GM12891 (cell line): ENCODE measurements at regions not wholly inside any gene's neighbourhood (a gene's known extent, or its start where the extent isn't known, plus 50 kb on each side); places are given as distances from the start of the nearest gene placed in this dataset.

Experiments
- DNase-seq: peaks from one replicate; pipeline ENCODE4 v3.0.0; 2011; ENCODE audit warnings: low spot score; ENCODE audit not compliant: insufficient read length
- FAIRE-seq: peaks from 2 replicates; lab custom pipeline; 2011; peaks lifted over from hg19 to GRCh38; lab: Jason Lieb, UNC
- PAX5 ChIP-seq: IDR thresholded peaks from 2 replicates; pipeline ENCODE4 v1.6.1; 2011; ENCODE audit warnings: low read length, moderate library complexity, mild to moderate bottlenecking; ENCODE audit not compliant: insufficient read depth, severe bottlenecking
- POLR2A ChIP-seq: IDR thresholded peaks from 2 replicates; pipeline ENCODE4 v1.6.1; 2011; ENCODE audit warnings: low read depth, low read length, control low read depth
- POLR2AphosphoS5 ChIP-seq: IDR thresholded peaks from 2 replicates; pipeline ENCODE4 v1.6.1; 2011; ENCODE audit warnings: low read depth, low read length, control low read depth
- POU2F2 ChIP-seq: IDR thresholded peaks from 2 replicates; pipeline ENCODE4 v1.6.1; 2011; ENCODE audit warnings: low read depth, mild to moderate bottlenecking, control low read depth, low read length, moderate library complexity
- SPI1 ChIP-seq: IDR thresholded peaks from 2 replicates; pipeline ENCODE4 v1.6.1; 2011; ENCODE audit warnings: low read depth, low read length, control low read depth
- TAF1 ChIP-seq: IDR thresholded peaks from 2 replicates; pipeline ENCODE4 v1.6.1; 2011; ENCODE audit warnings: low read depth, low read length, control low read depth

GRCh38 chr16:54542805-54543505 lies 256.4 kb upstream of the IRX3 start:
- FAIRE-seq, result no peak
- DNase-seq, result no peak
- no peak for TF ChIP-seq POLR2A
- no peak for TF ChIP-seq PAX5
- no peak for TF ChIP-seq SPI1

DNA sequence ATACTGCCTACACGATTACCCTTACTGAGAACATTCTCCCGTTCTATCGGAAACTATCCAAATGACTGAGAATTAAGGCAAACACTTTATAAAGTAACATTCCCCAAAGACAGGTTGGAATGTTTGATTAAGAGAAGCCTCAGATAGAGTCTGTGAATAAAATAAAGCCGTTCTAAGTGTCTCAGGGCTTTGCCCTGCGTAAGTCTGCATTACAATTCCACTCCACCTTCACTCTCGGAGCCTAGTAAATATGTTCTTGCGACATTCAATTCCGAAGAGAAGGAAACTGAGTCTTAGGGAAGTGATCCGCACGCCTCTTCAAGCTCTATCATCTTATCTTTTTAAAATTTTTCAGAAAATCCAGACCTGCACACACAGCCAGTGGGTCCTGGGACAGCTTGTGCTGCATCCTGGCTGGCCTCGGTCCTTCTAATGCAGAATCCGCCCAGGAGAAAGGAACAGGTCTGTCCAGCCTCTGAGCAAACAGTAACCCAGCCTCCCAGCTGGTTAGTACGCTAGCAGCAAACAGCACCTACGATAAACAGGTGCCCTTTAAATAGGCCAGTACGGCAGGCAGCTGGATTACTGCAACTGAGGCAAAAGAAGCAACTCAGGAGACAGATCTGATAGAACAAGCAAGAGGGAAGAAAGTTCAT lies 254.1 kb upstream of the IRX3 start:
- FAIRE-seq (no peak), DNase-seq (no peak)
- TF ChIP-seq POLR2A, result no peak
- no peak for TF ChIP-seq POLR2AphosphoS5
- no peak for TF ChIP-seq TAF1
- no peak for TF ChIP-seq PAX5
- TF ChIP-seq SPI1, result no peak
- TF ChIP-seq POU2F2, result no peak

DNA sequence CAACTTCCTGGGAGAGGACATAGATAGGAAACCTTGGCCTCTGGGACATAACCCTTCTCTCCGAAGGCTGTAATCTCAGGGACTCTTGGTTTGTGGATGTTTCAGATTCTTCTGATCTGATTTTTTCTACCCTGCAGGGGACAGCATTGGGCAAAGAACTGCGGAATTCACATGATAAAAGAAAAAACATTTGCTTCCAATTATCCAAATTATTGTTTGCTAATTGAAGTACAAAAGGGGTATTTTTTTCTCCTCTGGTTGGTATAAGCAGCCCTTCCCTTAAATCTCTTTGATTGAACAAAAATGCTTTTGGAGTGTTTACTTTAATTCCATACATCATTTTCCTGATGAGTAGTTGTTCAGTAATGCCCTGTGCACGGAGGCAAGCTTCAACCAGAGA lies 251.7 kb upstream of the IRX3 start:
- no peak for FAIRE-seq
- TF ChIP-seq PAX5, result no peak
- no peak for TF ChIP-seq POU2F2
- TF ChIP-seq TAF1, result no peak
- TF ChIP-seq SPI1, result no peak
- no peak for TF ChIP-seq POLR2AphosphoS5
- TF ChIP-seq POLR2A, result no peak
- no peak for DNase-seq

GRCh38 chr16:54533856-54534490 lies 247.4 kb upstream of the IRX3 start:
- TF ChIP-seq POU2F2, result no peak
- no peak for TF ChIP-seq TAF1
- TF ChIP-seq PAX5, result no peak
- no peak for TF ChIP-seq POLR2AphosphoS5
- no peak for TF ChIP-seq SPI1
- no peak for TF ChIP-seq POLR2A
- FAIRE-seq (no peak), DNase-seq (no peak)

GRCh38 chr16:54526916-54527315 lies 240.3 kb upstream of the IRX3 start:
- FAIRE-seq, result no peak
- no peak for TF ChIP-seq PAX5
- no peak for TF ChIP-seq POU2F2
- no peak for TF ChIP-seq SPI1
- TF ChIP-seq POLR2A, result no peak
- TF ChIP-seq POLR2AphosphoS5, result no peak
- no peak for TF ChIP-seq TAF1

GRCh38 chr16:54526087-54526486 lies 239.5 kb upstream of the IRX3 start:
- DNase-seq, result no peak
- TF ChIP-seq POU2F2, result no peak
- no peak for TF ChIP-seq PAX5
- TF ChIP-seq POLR2A, result no peak
- no peak for TF ChIP-seq POLR2AphosphoS5
- no peak for TF ChIP-seq TAF1
- TF ChIP-seq SPI1, result no peak
- FAIRE-seq, result no peak

More at GRCh38 chr16:54526916-54527315, 240.3 kb upstream of the IRX3 start:
- DNase-seq, result no peak

GRCh38 chr16:54525104-54525503 lies 238.5 kb upstream of the IRX3 start:
- FAIRE-seq (no peak), DNase-seq (no peak)
- TF ChIP-seq SPI1, result no peak
- no peak for TF ChIP-seq POLR2A
- TF ChIP-seq POLR2AphosphoS5, result no peak
- no peak for TF ChIP-seq POU2F2
- TF ChIP-seq PAX5, result no peak
- no peak for TF ChIP-seq TAF1

- TF ChIP-seq TAF1 (no peak), POLR2AphosphoS5 (no peak)
- DNase-seq, result no peak
- no peak for FAIRE-seq
These were observed 236.0 kb upstream of the IRX3 start for GRCh38 chr16:54522584-54522983.

GRCh38 chr16:54521327-54521726 lies 234.7 kb upstream of the IRX3 start:
- no peak for FAIRE-seq
- no peak for TF ChIP-seq POLR2AphosphoS5
- TF ChIP-seq SPI1, result no peak
- TF ChIP-seq POU2F2, result no peak
- TF ChIP-seq PAX5, result no peak
- DNase-seq, result no peak
